Epithelial cell of proximal tubule (primary cell): ENCODE measurements at regions not wholly inside any gene's neighbourhood (a gene's known extent, or its start where the extent isn't known, plus 50 kb on each side); places are given as distances from the start of the nearest gene placed in this dataset.

Experiments
- DNase-seq: peaks from one replicate; pipeline ENCODE4 v3.0.0-alpha.2; 2011; ENCODE audit warnings: low read depth
- H3K4me3 ChIP-seq: 2 replicates; pipeline ENCODE4 v1.5.1; 2011; ENCODE audit warnings: low read depth, mild to moderate bottlenecking, low read length
- TF ChIP-seq, protein P1 (sequence below): conservative IDR thresholded peaks from 2 replicates; pipeline ENCODE4 v1.5.1; 2012; ENCODE audit warnings: low read depth, mild to moderate bottlenecking, low read length

DNA sequence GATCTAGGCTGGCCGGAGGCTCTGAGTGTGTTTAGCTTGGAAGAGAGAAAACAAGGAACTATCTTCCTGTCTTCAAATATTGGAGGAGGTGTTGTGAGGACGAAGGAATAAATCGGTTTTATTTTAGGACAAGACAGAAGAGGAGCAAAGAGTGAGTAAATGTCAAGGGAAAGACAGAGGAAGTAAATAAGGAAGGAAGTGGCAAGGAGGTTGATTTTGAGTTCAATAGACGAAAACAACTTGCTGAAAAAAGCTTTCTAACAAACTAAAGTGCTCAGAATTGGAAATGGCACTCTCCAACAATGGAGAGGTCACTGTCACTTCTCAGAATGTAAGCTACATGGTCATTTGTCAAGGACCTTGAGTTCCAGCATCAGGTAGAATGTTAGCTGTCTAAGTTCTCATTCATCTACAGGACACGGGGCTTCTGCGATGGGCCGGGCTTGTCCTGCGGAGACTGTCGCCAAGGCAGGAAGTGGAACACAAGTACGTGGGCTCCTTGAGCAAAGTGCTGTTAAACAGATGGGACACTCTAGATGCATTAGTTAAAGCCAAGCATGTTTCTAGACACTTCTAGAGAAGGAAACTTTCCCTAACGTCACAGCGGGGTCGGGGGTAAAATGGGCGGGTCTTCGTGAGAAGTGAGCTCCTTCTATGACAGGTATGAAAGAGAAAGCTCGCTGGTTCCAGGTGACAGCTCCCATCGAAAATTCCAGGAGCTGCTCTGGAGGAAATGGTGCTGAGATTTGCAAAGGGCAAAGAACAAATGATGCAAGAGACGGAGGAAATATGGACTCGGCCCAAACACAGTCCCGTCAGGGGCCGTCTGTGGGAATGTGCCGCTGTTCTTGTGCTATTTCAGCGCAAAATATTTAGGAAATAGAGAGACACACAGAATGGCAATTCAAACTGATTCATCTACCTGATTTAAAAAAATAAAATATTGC, 103.9 kb upstream of the UBL3 start:
- TF ChIP-seq, protein P1, sequence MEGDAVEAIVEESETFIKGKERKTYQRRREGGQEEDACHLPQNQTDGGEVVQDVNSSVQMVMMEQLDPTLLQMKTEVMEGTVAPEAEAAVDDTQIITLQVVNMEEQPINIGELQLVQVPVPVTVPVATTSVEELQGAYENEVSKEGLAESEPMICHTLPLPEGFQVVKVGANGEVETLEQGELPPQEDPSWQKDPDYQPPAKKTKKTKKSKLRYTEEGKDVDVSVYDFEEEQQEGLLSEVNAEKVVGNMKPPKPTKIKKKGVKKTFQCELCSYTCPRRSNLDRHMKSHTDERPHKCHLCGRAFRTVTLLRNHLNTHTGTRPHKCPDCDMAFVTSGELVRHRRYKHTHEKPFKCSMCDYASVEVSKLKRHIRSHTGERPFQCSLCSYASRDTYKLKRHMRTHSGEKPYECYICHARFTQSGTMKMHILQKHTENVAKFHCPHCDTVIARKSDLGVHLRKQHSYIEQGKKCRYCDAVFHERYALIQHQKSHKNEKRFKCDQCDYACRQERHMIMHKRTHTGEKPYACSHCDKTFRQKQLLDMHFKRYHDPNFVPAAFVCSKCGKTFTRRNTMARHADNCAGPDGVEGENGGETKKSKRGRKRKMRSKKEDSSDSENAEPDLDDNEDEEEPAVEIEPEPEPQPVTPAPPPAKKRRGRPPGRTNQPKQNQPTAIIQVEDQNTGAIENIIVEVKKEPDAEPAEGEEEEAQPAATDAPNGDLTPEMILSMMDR, result no peak
- no peak for DNase-seq
- H3K4me3 ChIP-seq, result no peak overlapping the region

DNA sequence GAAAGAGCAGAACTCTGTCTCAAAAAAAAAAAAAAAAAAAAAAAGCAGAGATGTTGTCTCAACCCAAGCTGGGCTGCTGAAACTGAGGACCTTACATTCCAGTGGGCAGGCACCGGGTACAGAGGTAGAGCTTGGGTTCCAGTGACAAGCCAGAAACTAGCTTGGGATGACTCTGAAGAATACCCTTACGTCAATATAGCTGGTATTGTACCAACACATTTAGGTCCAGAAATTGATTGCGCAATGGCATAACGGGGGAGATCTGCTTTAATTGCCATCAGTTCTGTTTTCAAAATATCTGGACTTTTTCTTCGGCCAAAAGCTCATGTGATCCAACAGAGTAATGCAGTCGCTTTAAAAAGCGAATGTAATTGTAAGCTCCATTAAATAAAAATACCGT, 103.1 kb upstream of the UBL3 start:
- no peak overlapping the region for H3K4me3 ChIP-seq
- DNase-seq, result no peak
- TF ChIP-seq, protein P1, result no peak

DNA sequence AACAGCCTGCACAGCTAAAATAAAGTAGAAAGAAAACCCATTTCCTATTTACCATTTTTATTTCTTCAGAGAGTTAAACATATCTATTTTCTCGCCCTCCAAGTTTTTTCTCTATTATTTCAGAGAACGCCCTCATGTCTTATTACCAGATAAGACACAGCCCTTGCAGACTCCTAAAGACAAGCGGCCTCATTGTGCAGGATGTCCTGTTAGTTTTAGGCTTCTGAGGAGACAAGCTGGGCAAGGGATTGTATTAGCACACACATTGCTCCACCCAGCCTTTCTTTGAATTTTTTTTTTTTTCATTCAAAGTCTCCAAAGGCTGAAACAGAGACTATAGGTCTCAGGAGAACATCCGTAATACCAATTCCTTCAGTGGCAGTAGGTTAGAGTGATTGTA, 101.8 kb upstream of the UBL3 start:
- no peak overlapping the region for H3K4me3 ChIP-seq
- TF ChIP-seq, protein P1, result no peak
- no peak for DNase-seq

DNA sequence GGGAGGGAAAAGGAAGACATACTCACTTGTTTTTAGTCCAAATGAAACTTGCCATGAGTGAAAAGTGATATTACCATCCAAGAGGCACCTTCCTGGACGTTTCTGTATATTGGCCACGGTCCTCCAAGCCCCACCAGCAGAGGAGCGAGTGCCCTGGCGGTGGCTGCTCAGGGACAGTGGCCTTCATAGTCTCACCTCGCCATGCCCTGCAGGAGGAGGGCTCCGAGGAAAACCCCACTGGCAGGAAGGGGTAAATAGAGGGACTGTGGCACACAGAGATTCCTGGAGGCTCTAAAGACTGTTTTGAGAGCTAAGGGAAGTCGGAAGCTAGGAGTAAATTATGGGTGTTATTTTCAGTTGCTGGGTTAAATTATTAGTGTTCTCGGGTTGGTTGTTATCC, 98.4 kb upstream of the UBL3 start:
- no peak overlapping the region for H3K4me3 ChIP-seq
- DNase-seq, result no peak
- TF ChIP-seq, protein P1, result no peak

DNA sequence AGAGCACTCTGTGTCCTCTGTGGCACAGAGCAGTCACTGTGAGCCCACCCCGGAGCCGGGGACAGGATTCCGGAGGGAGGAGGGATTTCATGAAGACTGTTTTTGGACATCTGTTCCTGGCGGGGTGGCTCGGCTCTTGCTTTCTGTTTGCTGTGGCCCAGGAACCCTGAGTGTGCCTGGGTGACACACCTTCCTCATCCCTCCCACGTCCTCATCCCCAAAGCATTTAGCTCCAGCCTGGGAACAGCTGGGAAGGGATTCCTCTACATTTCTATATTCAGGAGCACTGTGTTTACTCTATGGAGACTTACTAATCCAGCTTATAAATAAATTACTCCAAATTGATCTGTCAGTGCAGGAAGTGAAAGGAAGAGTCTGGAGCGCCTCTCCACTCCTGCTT, 97.8 kb upstream of the UBL3 start:
- TF ChIP-seq, protein P1, result no peak
- no peak for DNase-seq
- no peak overlapping the region for H3K4me3 ChIP-seq

DNA sequence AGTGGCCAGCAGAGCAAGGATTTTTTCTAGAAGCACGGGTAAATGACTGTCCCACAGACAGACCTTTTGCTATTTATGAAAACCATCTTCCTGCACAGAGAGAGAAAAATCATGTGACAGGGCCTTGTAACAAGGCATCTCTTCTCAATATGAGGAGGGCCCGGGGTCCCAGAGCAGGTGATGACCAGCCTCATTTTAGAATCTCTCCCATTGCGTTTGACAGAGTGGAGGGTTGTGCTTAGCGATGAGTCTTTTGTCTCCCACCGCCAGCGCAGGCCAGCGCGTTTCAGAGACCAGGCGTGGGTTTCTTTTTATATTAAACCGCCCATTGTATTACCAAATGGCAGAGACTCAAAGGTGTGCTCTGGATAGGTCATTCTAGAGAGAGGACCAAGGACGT, 97.4 kb upstream of the UBL3 start:
- TF ChIP-seq, protein P1, result no peak
- H3K4me3 ChIP-seq, result no peak overlapping the region
- no peak for DNase-seq

DNA sequence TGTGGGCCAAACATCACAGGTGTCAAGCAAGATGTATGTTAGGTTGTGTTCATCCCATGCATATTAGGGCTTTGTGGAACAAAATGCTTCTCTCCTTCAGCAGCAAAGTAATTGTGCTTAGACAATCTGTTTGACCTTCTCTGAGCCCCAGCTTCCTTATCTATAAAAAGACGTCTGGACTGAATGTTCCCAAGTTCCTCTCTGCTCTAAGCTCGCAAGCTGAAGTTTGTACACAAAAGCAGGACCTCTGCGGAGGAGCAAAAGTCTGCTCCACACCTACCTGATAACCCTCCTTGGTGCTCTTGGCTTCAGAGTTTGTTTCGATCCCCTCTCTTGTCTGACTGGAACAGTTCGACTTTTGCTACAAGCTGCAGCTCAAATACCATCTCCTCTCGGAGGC, 95.7 kb upstream of the UBL3 start:
- no peak overlapping the region for H3K4me3 ChIP-seq
- DNase-seq, result no peak
- TF ChIP-seq, protein P1, result no peak
